ENCODE measurements at regions not wholly inside any gene's neighbourhood (a gene's known extent, or its start where the extent isn't known, plus 50 kb on each side); places are given as distances from the start of the nearest gene placed in this dataset.

DNA sequence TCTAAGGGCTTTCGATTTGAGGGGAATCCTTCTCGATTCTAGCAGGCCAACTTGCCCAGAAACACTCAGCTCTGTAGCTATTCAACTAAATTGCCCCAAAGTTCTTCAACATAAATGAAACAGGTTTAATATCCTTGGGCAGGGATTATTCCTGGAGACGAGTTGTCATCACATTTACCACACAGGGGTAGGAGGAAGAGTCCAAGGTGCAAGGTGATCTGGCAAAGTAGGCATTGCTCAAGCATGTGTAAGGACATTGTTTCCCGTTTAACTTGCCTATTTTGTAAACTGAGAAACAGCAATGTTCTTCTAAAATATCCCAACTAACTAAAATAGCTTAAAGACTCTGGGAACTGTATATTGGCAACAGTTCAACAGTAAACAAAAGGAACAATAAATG, 814.3 kb downstream of the BCL11A start:
- Histone ChIP-seq H3K27ac (ENCODE audit: low read depth, low read length) (no peak overlapping the region), H3K18ac (ENCODE audit: extremely low read depth, low read length) (no peak overlapping the region), H2BK15ac (ENCODE audit: low read length) (no peak overlapping the region), H3K14ac (ENCODE audit: insufficient read length) (no peak overlapping the region), H2BK120ac (replicated peaks; ENCODE audit: low read depth, low read length) (no peak overlapping the region), H4K91ac (replicated peaks; ENCODE audit: insufficient read length, low read length) (no peak overlapping the region), H3K23me2 (ENCODE audit: low read depth, low read length) (no peaks in the 10 kb centered on the region), H3K79me2 (ENCODE audit: control insufficient read depth in 1 of 2, insufficient read depth in 2 of 2, low read length in 2 of 2) (no peaks in the 10 kb centered on the region), H3K56ac (replicated peaks; ENCODE audit: insufficient read length, low read depth, low read length) (no peak overlapping the region), H2BK20ac (ENCODE audit: low read length) (no peak overlapping the region), H3K23ac (ENCODE audit: insufficient read length) (no peak overlapping the region), H3K4me3 (ENCODE audit: extremely low read depth in 1 of 4, insufficient read depth in 2 of 4, low read depth in 3 of 4, low read length in 4 of 4) (no peak overlapping the region), H3K79me1 (ENCODE audit: low read depth, low read length) (no peaks in the 10 kb centered on the region), H3K9me3 (ENCODE audit: insufficient read depth in 2 of 2, low read depth in 1 of 2, low read length in 1 of 2) (no peaks in the 10 kb centered on the region), H4K20me1 (replicated peaks in 1 of 2; ENCODE audit: control insufficient read depth in 1 of 2, insufficient read depth in 2 of 2, low read length in 2 of 2) (no peaks in the 10 kb centered on the region), H3K27me3 (replicated peaks in 1 of 4; ENCODE audit: control insufficient read depth in 3 of 4, extremely low read depth in 1 of 4, insufficient read depth in 3 of 4, low read length in 3 of 4) (no peaks in the 10 kb centered on the region), H2AK5ac (ENCODE audit: low read depth, low read length) (no peak overlapping the region), H3K36me3 (ENCODE audit: control insufficient read depth in 2 of 4, insufficient read depth in 4 of 4, low read length in 3 of 4) (no peaks in the 10 kb centered on the region), H3K4ac (replicated peaks; ENCODE audit: insufficient read length, low read depth, low read length) (no peak overlapping the region), H2BK5ac (ENCODE audit: low read depth, low read length) (no peak overlapping the region), H4K8ac (ENCODE audit: extremely low read depth, insufficient read depth, low read length) (no peak overlapping the region), H3K4me1 (replicated peaks in 1 of 4; ENCODE audit: control insufficient read depth in 3 of 4, insufficient read depth in 4 of 4, low read length in 3 of 4) (no peaks in the 10 kb centered on the region), H4K5ac (ENCODE audit: insufficient read length, low read depth, low read length) (no peak overlapping the region), H2BK12ac (ENCODE audit: low read depth, low read length) (no peak overlapping the region), H3K9ac (replicated peaks in 1 of 4; ENCODE audit: extremely low read depth in 1 of 4, low read depth in 3 of 4, low read length in 3 of 4) (no peak overlapping the region), H2AFZ (ENCODE audit: low read length) (no peak overlapping the region), H3K4me2 (ENCODE audit: insufficient read depth in 1 of 2, low read depth in 2 of 2, low read length in 2 of 2) (no peak overlapping the region)
- ChIA-PET POLR2A (ENCODE audit: partially characterized antibody) (no interaction called here), CTCF (ENCODE audit: partially characterized antibody) (interaction anchor here (1.7 kb wide), 1 partner anchor 16 kb away, joined by 6 read pairs; no protein-coding TSS in a partner anchor)
- FAIRE-seq = no peak
- 83% methylated on average over 4 of the region's 4 CpGs; no CpG with 5 or more reads in 1 of the 2 experiments for WGBS, 2 experiments (ENCODE audit: extremely low coverage in 1 of 2, insufficient coverage in 1 of 2, insufficient read length in 1 of 2, insufficient replicate concordance in 2 of 2, low coverage in 1 of 2, low lambda C conversion rate in 2 of 2, missing lambda C conversion rate in 1 of 2)
- no peak for DNase-seq (ENCODE audit: low read depth in 1 of 2, low spot score in 2 of 2)
- TF ChIP-seq NRF1 (IDR thresholded peaks at IDR 0.05; ENCODE audit: low read depth, low read length) = no peak
- TF ChIP-seq EGR1 (IDR thresholded peaks at IDR 0.05; ENCODE audit: borderline replicate concordance, low read depth, low read length) = no peak
- TF ChIP-seq POLR2A (IDR thresholded peaks at IDR 0.05; ENCODE audit: control extremely low read depth in 1 of 2, low read depth in 2 of 2, low read length in 2 of 2) = no peak
- no peak for TF ChIP-seq BRCA1 (IDR thresholded peaks at IDR 0.05; ENCODE audit: low read depth, low read length)
- no peak for TF ChIP-seq KDM4A (IDR thresholded peaks at IDR 0.05; ENCODE audit: low read depth, low read length, severe bottlenecking)
- no peak for TF ChIP-seq BCL11A (IDR thresholded peaks at IDR 0.05; ENCODE audit: low read depth in 2 of 2, low read length in 2 of 2)
- no peak for TF ChIP-seq EP300 (IDR thresholded peaks at IDR 0.05; ENCODE audit: borderline replicate concordance in 1 of 2, low read depth in 2 of 2, low read length in 2 of 2)
- TF ChIP-seq CBX5 (IDR thresholded peaks at IDR 0.05; ENCODE audit: low read depth, low read length) = no peak
- no peak for TF ChIP-seq KDM5A (IDR thresholded peaks at IDR 0.05; ENCODE audit: low read length)
- TF ChIP-seq CBX8 (IDR thresholded peaks at IDR 0.05; ENCODE audit: borderline replicate concordance, low read depth, low read length) = no peak
- no peak for TF ChIP-seq SP1 (IDR thresholded peaks at IDR 0.05; ENCODE audit: low read depth, low read length)
- TF ChIP-seq TEAD4 (IDR thresholded peaks at IDR 0.05; ENCODE audit: low read depth, low read length) = no peak
